HEK293 (cell line): ENCODE measurements at regions not wholly inside any gene's neighbourhood (a gene's known extent, or its start where the extent isn't known, plus 50 kb on each side); places are given as distances from the start of the nearest gene placed in this dataset.

Source experiments
- CTCF ChIA-PET: fragments of 350-600 bp; formaldehyde crosslinking; extraction: SDS; loops from one replicate; lab custom pipeline; 2021; ENCODE audit warnings: antibody characterized with exemption; lab: Yijun Ruan, JAX
- POLR2A ChIA-PET: fragments of 300-600 bp; formaldehyde crosslinking; extraction: SDS; loops from one replicate; lab custom pipeline; 2020; ENCODE audit warnings: antibody characterized with exemption, inconsistent platforms; lab: Yijun Ruan, JAX
- H3K27ac ChIP-seq: fragments of 200-500 bp; sonication (Bioruptor generic); 2 replicates; pipeline ENCODE4 v1.5.1; 2014; ENCODE audit warnings: low read depth, low read length, control low read depth, inconsistent platforms; ENCODE audit errors: extremely low read depth
- H3K36me3 ChIP-seq, 2 experiments: fragments of 200-500 bp in 1 of 2; sonication (Bioruptor generic) in 1 of 2; 1 replicate in 1 of 2; 2 replicates in 1 of 2; pipeline ENCODE4 v1.5.1; 2014 to 2017; ENCODE audit warnings: inconsistent platforms in 2 of 2, low read length in 2 of 2; ENCODE audit not compliant: control insufficient read depth in 2 of 2, insufficient read depth in 1 of 2
- H3K4me1 ChIP-seq: fragments of 200-500 bp; sonication (Bioruptor generic); 2 replicates; pipeline ENCODE4 v1.5.1; 2014; ENCODE audit warnings: mild to moderate bottlenecking, low read length, inconsistent platforms; ENCODE audit not compliant: control insufficient read depth, insufficient read depth
- H3K4me3 ChIP-seq: 2 replicates; pipeline ENCODE4 v1.5.1; 2011; ENCODE audit warnings: low read depth, mild to moderate bottlenecking, control low read depth, low read length, moderate library complexity
- H3K9me3 ChIP-seq: fragments of 200-500 bp; sonication (Bioruptor generic); 2 replicates; pipeline ENCODE4 v1.5.1; 2014; ENCODE audit warnings: low read depth, low read length, inconsistent platforms; ENCODE audit not compliant: control insufficient read depth, insufficient read depth
- BCL11A ChIP-seq: fragments of 450-650 bp; formaldehyde crosslinking; IDR thresholded peaks from 2 replicates; pipeline ENCODE4 v1.5.1; 2016; ENCODE audit warnings: low read depth, missing biosample characterization, missing genetic modification characterization
- INSM2 ChIP-seq: fragments of 450-650 bp; formaldehyde crosslinking; IDR thresholded peaks from 2 replicates; pipeline ENCODE4 v1.5.1; 2016; ENCODE audit warnings: missing biosample characterization, missing genetic modification characterization
- KLF16 ChIP-seq: fragments of 450-650 bp; formaldehyde crosslinking; IDR thresholded peaks from 2 replicates; pipeline ENCODE4 v1.5.1; 2017; ENCODE audit warnings: missing biosample characterization, missing genetic modification characterization
- PRDM2 ChIP-seq: fragments of 450-650 bp; formaldehyde crosslinking; IDR thresholded peaks from 2 replicates; pipeline ENCODE4 v1.5.1; 2016; ENCODE audit warnings: missing biosample characterization, missing genetic modification characterization, borderline replicate concordance
- PRDM4 ChIP-seq: fragments of 450-650 bp; formaldehyde crosslinking; IDR thresholded peaks from 2 replicates; pipeline ENCODE4 v1.5.1; 2017; ENCODE audit warnings: missing biosample characterization, missing genetic modification characterization
- YY1 ChIP-seq: fragments of 450-650 bp; formaldehyde crosslinking; IDR thresholded peaks from 2 replicates; pipeline ENCODE4 v1.5.1; 2018; ENCODE audit warnings: missing biosample characterization, missing genetic modification characterization
- ZBTB6 ChIP-seq: fragments of 450-650 bp; formaldehyde crosslinking; IDR thresholded peaks from 2 replicates; pipeline ENCODE4 v1.5.1; 2017; ENCODE audit warnings: missing biosample characterization, missing genetic modification characterization
- ZBTB7A ChIP-seq: fragments of 450-650 bp; formaldehyde crosslinking; IDR thresholded peaks from 2 replicates; pipeline ENCODE4 v1.5.1; 2016; ENCODE audit warnings: low read depth, missing biosample characterization, missing genetic modification characterization
- ZNF133 ChIP-seq: fragments of 450-650 bp; formaldehyde crosslinking; IDR thresholded peaks from 2 replicates; pipeline ENCODE4 v1.5.1; 2016; ENCODE audit warnings: missing biosample characterization, missing genetic modification characterization
- ZNF140 ChIP-seq: fragments of 450-650 bp; formaldehyde crosslinking; IDR thresholded peaks from 2 replicates; pipeline ENCODE4 v1.5.1; 2016; ENCODE audit warnings: missing biosample characterization, missing genetic modification characterization
- ZNF146 ChIP-seq: fragments of 450-650 bp; formaldehyde crosslinking; IDR thresholded peaks from 2 replicates; pipeline ENCODE4 v1.5.1; 2016; ENCODE audit warnings: missing biosample characterization, missing genetic modification characterization
- ZNF335 ChIP-seq: fragments of 450-650 bp; formaldehyde crosslinking; conservative IDR thresholded peaks from 2 replicates; pipeline ENCODE4 v1.5.1; 2016; ENCODE audit warnings: missing biosample characterization, missing genetic modification characterization
- ZNF404 ChIP-seq: fragments of 450-650 bp; formaldehyde crosslinking; IDR thresholded peaks from 2 replicates; pipeline ENCODE4 v1.5.1; 2017; ENCODE audit warnings: missing biosample characterization, missing genetic modification characterization
- ZNF433 ChIP-seq: fragments of 450-650 bp; formaldehyde crosslinking; IDR thresholded peaks from 2 replicates; pipeline ENCODE4 v1.5.1; 2016; ENCODE audit warnings: missing biosample characterization, missing genetic modification characterization, low read depth
- ZNF48 ChIP-seq: fragments of 450-650 bp; formaldehyde crosslinking; IDR thresholded peaks from 2 replicates; pipeline ENCODE4 v1.5.1; 2016; ENCODE audit warnings: missing biosample characterization, missing genetic modification characterization
- ZNF510 ChIP-seq: fragments of 450-650 bp; formaldehyde crosslinking; IDR thresholded peaks from 2 replicates; pipeline ENCODE4 v1.5.1; 2018; ENCODE audit warnings: mild to moderate bottlenecking, missing genetic modification characterization, missing biosample characterization; ENCODE audit not compliant: insufficient replicate concordance
- ZNF600 ChIP-seq: fragments of 450-650 bp; formaldehyde crosslinking; IDR thresholded peaks from 2 replicates; pipeline ENCODE4 v1.5.1; 2016; ENCODE audit warnings: missing biosample characterization, missing genetic modification characterization
- ZNF623 ChIP-seq: fragments of 450-650 bp; formaldehyde crosslinking; IDR thresholded peaks from 2 replicates; pipeline ENCODE4 v1.5.1; 2016; ENCODE audit warnings: missing biosample characterization, missing genetic modification characterization
- ZNF658 ChIP-seq: fragments of 450-650 bp; formaldehyde crosslinking; IDR thresholded peaks from 2 replicates; pipeline ENCODE4; 2016; ENCODE audit warnings: missing biosample characterization, missing genetic modification characterization
- ZNF830 ChIP-seq: fragments of 450-650 bp; IDR thresholded peaks from 2 replicates; pipeline ENCODE4 v1.5.0; 2018; ENCODE audit warnings: missing biosample characterization, missing genetic modification characterization, low read depth, mild to moderate bottlenecking, moderate library complexity

GRCh38 chr7:85447004-85447403 lies 260.1 kb upstream of the SEMA3D start:
- ChIA-PET POLR2A (no interaction called here), CTCF (no interaction called here)
- H3K27ac ChIP-seq: no peak overlapping the region
- no peaks in the 10 kb centered on the region for H3K4me1 ChIP-seq
- TF ChIP-seq ZNF433 (tag by site-specific recombination) (no peak), ZNF146 (tag by site-specific recombination) (no peak), INSM2 (tag by site-specific recombination) (no peak), ZNF335 (tag by site-specific recombination) (no peak), ZNF600 (tag by site-specific recombination) (no peak), ZNF510 (no peak), ZBTB6 (no peak)
- no peaks in the 10 kb centered on the region for H3K36me3 ChIP-seq
- H3K9me3 ChIP-seq: no peaks in the 10 kb centered on the region
- H3K4me3 ChIP-seq: no peak overlapping the region

GRCh38 chr7:85426487-85426960 lies 239.7 kb upstream of the SEMA3D start:
- POLR2A ChIA-PET: no interaction called here
- TF ChIP-seq ZNF48 (tag by site-specific recombination): no peak
- no peak for TF ChIP-seq PRDM4
- no peak for TF ChIP-seq ZNF404 (tag by site-specific recombination)
- TF ChIP-seq ZBTB7A: no peak
- no peak for TF ChIP-seq YY1 (tag by site-specific recombination)
- no peak for TF ChIP-seq ZNF830 (tag by site-specific recombination)
- no peak for TF ChIP-seq BCL11A (tag by site-specific recombination)
- TF ChIP-seq ZNF133 (tag by site-specific recombination): no peak
- no peak for TF ChIP-seq KLF16
- TF ChIP-seq ZNF623 (tag by site-specific recombination): no peak
- TF ChIP-seq PRDM2 (tag by site-specific recombination): no peak
- TF ChIP-seq ZNF658 (tag by site-specific recombination): no peak
- no peak for TF ChIP-seq ZNF140
- CTCF ChIA-PET: no interaction called here

More at GRCh38 chr7:85426487-85426960, 239.7 kb upstream of the SEMA3D start:
- Histone ChIP-seq H3K4me1 (no peaks in the 10 kb centered on the region), H3K27ac (no peak overlapping the region), H3K4me3 (no peak overlapping the region), H3K36me3 (no peaks in the 10 kb centered on the region), H3K9me3 (no peaks in the 10 kb centered on the region)
